ENCODE measurements at regions not wholly inside any gene's neighbourhood (a gene's known extent, or its start where the extent isn't known, plus 50 kb on each side); places are given as distances from the start of the nearest gene placed in this dataset.

DNA sequence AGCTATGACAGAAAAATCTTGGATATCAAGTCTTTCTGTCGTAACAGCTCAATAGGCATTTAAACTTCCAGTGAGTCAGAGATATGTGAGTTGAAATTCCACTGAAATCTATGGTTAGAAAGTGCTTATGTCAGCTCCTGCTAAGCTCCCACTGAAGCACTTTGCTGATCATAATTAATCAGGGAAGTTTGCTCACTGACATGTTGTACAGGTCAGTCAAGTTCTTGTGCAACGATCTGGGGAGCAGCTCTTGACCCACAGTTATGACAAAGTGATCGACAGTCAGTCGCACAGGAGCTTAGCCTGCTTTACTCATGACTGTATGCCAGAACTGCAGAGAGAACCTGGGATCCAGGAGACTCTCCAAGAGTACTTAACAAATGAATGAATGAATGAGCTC lies 453.5 kb downstream of the SOX2 start:
- no peak overlapping the region for H3K27ac ChIP-seq (replicated peaks in 1 of 4)
- no peak overlapping the region for H3K4me3 ChIP-seq
- intact Hi-C loops (cut with DNase I): no loop called here
- DNase-seq (ENCODE audit: extremely low spot score): no peak
- H3K36me3 ChIP-seq: no peaks in the 10 kb centered on the region
- peaks cover 0 to 6% (median 0%) of the 10 kb centered on the region in 4 donors for H3K27me3 ChIP-seq
- TF ChIP-seq, protein P1, sequence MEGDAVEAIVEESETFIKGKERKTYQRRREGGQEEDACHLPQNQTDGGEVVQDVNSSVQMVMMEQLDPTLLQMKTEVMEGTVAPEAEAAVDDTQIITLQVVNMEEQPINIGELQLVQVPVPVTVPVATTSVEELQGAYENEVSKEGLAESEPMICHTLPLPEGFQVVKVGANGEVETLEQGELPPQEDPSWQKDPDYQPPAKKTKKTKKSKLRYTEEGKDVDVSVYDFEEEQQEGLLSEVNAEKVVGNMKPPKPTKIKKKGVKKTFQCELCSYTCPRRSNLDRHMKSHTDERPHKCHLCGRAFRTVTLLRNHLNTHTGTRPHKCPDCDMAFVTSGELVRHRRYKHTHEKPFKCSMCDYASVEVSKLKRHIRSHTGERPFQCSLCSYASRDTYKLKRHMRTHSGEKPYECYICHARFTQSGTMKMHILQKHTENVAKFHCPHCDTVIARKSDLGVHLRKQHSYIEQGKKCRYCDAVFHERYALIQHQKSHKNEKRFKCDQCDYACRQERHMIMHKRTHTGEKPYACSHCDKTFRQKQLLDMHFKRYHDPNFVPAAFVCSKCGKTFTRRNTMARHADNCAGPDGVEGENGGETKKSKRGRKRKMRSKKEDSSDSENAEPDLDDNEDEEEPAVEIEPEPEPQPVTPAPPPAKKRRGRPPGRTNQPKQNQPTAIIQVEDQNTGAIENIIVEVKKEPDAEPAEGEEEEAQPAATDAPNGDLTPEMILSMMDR (IDR thresholded peaks at IDR 0.05): no peak
- TF ChIP-seq POLR2AphosphoS5 (IDR thresholded peaks at IDR 0.05): no peak
- TF ChIP-seq POLR2A (IDR thresholded peaks at IDR 0.05; ENCODE audit: low read depth): no peak
- no peaks in the 10 kb centered on the region for H3K9me3 ChIP-seq
- WGBS: 34% methylated on average over 4 of the region's 4 CpGs
- no peaks in the 10 kb centered on the region for H3K4me1 ChIP-seq

DNA sequence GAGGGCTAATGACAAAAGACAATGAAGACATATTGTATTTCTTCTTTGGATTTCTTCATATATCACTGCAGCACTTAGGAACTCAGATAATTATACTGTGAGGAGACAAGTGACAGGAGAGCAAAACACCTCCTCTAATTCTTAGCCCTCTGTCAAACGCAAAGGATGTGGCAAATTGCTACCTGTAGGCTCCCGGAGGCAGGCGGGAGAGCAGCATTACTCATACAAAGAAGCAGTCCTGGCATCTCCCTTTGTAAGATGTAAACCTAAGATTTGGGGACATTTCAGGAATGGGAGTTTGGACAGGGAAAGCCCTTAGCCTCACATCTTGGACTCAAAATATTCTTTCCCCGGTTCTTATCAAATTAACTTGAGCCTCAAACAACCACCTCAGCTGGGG lies 460.8 kb downstream of the SOX2 start:
- Histone ChIP-seq H3K27ac (replicated peaks in 1 of 4) (no peak overlapping the region), H3K4me3 (no peak overlapping the region), H3K27me3 (peaks cover 0 to 10% (median 0%) of the 10 kb centered on the region in 4 donors), H3K36me3 (no peaks in the 10 kb centered on the region), H3K9me3 (no peaks in the 10 kb centered on the region), H3K4me1 (no peaks in the 10 kb centered on the region)
- no peak for TF ChIP-seq EP300 (IDR thresholded peaks at IDR 0.05)
- TF ChIP-seq POLR2AphosphoS5 (IDR thresholded peaks at IDR 0.05): no peak
- no peak for TF ChIP-seq POLR2A (IDR thresholded peaks at IDR 0.05; ENCODE audit: low read depth)
- TF ChIP-seq, protein P1 (IDR thresholded peaks at IDR 0.05): no peak
- 60% methylated on average over 4 of the region's 4 CpGs for WGBS
- intact Hi-C loops (cut with DNase I): no loop called here
- no peak for DNase-seq (ENCODE audit: extremely low spot score)

DNA sequence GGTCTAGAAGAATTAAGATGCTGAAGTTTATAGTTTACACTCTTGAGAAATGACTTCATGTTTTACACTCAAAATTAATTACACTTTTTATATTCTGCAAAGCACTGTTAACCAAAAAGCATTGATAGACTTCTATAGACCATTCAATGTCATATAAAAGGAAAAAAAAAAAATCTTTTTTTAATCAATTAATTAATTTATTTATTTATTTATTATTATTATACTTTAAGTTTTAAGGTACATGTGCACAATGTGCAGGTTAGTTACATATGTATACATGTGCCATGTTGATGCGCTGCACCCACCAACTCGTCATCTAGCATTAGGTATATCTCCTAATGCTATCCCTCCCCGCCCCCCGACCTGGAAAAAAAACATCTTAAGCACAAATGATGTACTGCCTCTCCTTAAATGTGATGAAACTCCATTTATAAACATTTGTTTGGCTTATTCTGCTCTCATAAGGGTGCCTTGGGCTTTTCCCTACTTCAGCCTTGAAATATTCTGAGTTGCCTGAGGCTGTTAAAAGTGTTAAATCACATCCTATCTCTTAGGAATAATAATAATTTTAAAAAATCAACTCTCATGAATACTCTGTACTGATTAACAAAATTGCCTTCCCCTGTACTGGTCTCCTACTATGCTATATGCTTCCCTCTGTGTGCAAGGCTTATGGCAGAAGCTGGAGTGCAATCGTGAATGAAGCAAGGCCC lies 466.9 kb downstream of the SOX2 start:
- Histone ChIP-seq H3K4me1 (no peaks in the 10 kb centered on the region), H3K4me3 (no peak overlapping the region), H3K9me3 (no peaks in the 10 kb centered on the region), H3K36me3 (no peaks in the 10 kb centered on the region), H3K27me3 (no peaks in the 10 kb centered on the region), H3K27ac (replicated peaks in 1 of 4) (no peak overlapping the region)
- intact Hi-C loops (cut with DNase I): no loop called here
- TF ChIP-seq, protein P1 (IDR thresholded peaks at IDR 0.05): no peak
- no peak for TF ChIP-seq EP300 (IDR thresholded peaks at IDR 0.05)
- no peak for TF ChIP-seq POLR2AphosphoS5 (IDR thresholded peaks at IDR 0.05)
- no peak for TF ChIP-seq POLR2A (IDR thresholded peaks at IDR 0.05; ENCODE audit: low read depth)
- 78% methylated on average over 5 of the region's 5 CpGs for WGBS
- no peak for DNase-seq (ENCODE audit: extremely low spot score)

DNA sequence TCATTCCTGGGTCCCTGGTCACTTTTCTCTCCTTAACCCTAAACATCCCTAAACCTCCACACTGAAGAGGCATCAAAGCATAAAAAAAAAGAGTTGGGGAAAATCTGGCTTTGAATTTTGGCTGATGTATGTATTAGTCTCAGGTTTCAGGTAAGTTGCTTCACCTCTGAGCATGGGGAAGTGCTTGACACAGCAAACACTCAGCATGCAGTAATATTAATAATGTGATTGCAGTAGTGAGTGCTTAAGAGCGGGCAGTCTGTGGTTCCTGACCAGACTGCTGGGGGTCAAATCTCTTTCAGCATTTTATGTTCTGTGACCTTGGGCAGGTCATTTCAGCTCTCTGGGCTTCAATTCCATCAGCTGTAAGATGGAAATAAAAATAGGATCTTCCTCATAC lies 467.9 kb downstream of the SOX2 start:
- Histone ChIP-seq H3K4me3 (no peak overlapping the region), H3K36me3 (no peaks in the 10 kb centered on the region), H3K9me3 (no peaks in the 10 kb centered on the region), H3K4me1 (no peaks in the 10 kb centered on the region), H3K27me3 (no peaks in the 10 kb centered on the region), H3K27ac (replicated peaks in 1 of 4) (no peak overlapping the region)
- no peak for DNase-seq (ENCODE audit: extremely low spot score)
- TF ChIP-seq, protein P1 (IDR thresholded peaks at IDR 0.05): no peak
- WGBS: 87% methylated on average over 1 of the region's 1 CpG
- intact Hi-C loops (cut with DNase I): no loop called here

Data from esophagus muscularis mucosa (tissue), 4 donors.